ENCODE measurements at regions not wholly inside any gene's neighbourhood (a gene's known extent, or its start where the extent isn't known, plus 50 kb on each side); places are given as distances from the start of the nearest gene placed in this dataset.
"Not testable (repeated sequence)": the region's sequence is repeated elsewhere in the genome, so short reads cannot be mapped to it uniquely, and the experiment has no call there.

DNA sequence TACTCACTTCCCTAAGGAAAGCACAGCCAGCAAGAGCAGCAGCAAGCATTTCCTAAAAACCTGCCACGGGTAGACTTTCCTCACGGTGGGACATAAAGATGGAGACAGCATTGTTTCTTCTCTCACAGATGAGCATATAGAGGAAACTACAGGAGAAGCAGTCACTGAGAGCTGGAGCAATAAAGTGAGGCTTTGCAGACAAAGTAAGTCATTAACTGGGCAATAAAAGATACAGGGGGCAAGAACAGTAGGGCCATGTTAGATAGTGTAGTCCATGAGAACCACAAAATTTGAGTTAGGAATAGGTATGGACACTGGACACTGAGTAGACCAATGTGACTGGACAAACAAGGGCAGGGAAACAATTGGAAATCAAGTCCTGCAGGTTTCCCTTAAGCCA, 240.1 kb upstream of the NFIA start:
- dilution Hi-C loops (cut with MboI; ENCODE audit: extremely low pct_ligation_motif_present, low sequenced_read_pairs): no loop called here
- Histone ChIP-seq H3K27me3 (ENCODE audit: control insufficient read depth, extremely low read depth, insufficient read depth, low read length) (no peaks in the 10 kb centered on the region), H3K9ac (ENCODE audit: control insufficient read depth, extremely low read depth, insufficient read depth, low read length) (no peak overlapping the region), H3K79me2 (ENCODE audit: control insufficient read depth, insufficient read depth, low read length) (no peaks in the 10 kb centered on the region), H3K36me3 (ENCODE audit: control insufficient read depth in 2 of 2, extremely low read depth in 1 of 2, insufficient read depth in 2 of 2, low read length in 2 of 2) (no peaks in the 10 kb centered on the region), H3K9me1 (ENCODE audit: control insufficient read depth, extremely low read depth, insufficient read depth, low read length) (no peaks in the 10 kb centered on the region), H3K4me3 (ENCODE audit: control insufficient read depth in 2 of 3, extremely low read depth in 1 of 3, insufficient read depth in 2 of 3, low read depth in 1 of 3, low read length in 3 of 3) (no peak overlapping the region), H3K27ac (ENCODE audit: control insufficient read depth, insufficient read depth, low read length) (no peak overlapping the region), H4K20me1 (ENCODE audit: control insufficient read depth, extremely low read depth, insufficient read depth, low read length) (no peaks in the 10 kb centered on the region), H3K9me3 (ENCODE audit: control insufficient read depth, low read depth, low read length) (no peaks in the 10 kb centered on the region), H3K4me2 (ENCODE audit: control insufficient read depth, extremely low read depth, insufficient read depth, low read depth, low read length) (no peak overlapping the region), H3K4me1 (ENCODE audit: control insufficient read depth, extremely low read depth, insufficient read depth, low read length) (no peaks in the 10 kb centered on the region), H2AFZ (ENCODE audit: control insufficient read depth, low read length) (no peak overlapping the region)
- TF ChIP-seq, protein P1, sequence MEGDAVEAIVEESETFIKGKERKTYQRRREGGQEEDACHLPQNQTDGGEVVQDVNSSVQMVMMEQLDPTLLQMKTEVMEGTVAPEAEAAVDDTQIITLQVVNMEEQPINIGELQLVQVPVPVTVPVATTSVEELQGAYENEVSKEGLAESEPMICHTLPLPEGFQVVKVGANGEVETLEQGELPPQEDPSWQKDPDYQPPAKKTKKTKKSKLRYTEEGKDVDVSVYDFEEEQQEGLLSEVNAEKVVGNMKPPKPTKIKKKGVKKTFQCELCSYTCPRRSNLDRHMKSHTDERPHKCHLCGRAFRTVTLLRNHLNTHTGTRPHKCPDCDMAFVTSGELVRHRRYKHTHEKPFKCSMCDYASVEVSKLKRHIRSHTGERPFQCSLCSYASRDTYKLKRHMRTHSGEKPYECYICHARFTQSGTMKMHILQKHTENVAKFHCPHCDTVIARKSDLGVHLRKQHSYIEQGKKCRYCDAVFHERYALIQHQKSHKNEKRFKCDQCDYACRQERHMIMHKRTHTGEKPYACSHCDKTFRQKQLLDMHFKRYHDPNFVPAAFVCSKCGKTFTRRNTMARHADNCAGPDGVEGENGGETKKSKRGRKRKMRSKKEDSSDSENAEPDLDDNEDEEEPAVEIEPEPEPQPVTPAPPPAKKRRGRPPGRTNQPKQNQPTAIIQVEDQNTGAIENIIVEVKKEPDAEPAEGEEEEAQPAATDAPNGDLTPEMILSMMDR (optimal IDR thresholded peaks at IDR 0.05 in 1 of 3, IDR thresholded peaks at IDR 0.05 in 1 of 3, conservative IDR thresholded peaks at IDR 0.05 in 1 of 3; ENCODE audit: extremely low read depth in 1 of 3, insufficient read depth in 2 of 3, low read length in 3 of 3): no peak
- TF ChIP-seq EZH2 (IDR thresholded peaks at IDR 0.05; ENCODE audit: low read length): no peak
- no peak for DNase-seq (ENCODE audit: low read depth, low spot score)
- no peak for FAIRE-seq

DNA sequence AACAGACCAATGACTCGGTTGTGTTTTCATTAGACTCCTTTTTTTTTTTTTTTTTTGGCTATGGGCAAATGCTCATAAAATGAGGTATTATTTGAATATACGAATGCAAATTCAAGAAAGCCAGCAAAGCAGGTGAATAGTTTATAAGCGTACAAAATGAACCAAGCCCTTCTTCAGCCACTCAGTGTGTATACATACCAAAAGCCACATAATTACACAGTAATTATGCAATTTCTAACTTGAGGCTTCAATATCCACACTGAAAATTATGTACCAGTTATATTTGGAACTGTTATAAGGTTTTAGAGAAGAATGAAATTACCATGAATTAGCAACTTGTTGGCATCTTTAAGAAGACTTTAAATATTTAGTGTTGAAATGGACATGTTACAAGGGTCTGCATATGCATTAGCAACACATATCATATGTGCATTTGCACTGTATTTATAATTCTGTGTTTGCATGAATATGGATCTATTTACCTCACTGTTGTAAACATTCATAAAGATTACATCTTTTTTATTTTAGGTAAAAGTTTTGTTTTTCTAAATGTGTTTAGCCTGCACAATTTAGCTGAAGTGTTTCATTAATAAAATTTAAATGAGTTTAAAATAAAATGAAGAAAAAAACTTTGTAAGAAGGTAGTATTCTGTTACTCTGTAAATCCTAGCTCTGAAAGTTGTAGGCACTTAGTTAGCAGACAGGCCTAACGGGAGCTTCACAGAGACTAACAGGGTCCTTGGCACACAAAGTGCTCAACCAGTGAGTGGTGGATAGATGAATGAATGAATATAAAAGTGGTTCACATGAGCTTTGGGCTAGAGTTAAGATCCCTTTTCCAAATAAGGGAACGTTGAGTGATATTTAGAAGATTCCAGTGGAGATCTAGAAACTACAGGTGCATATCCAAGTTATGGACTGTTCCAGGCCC, 241.0 kb upstream of the NFIA start:
- Histone ChIP-seq H3K79me2 (ENCODE audit: control insufficient read depth, insufficient read depth, low read length) (no peaks in the 10 kb centered on the region), H3K9me1 (ENCODE audit: control insufficient read depth, extremely low read depth, insufficient read depth, low read length) (no peaks in the 10 kb centered on the region), H4K20me1 (ENCODE audit: control insufficient read depth, extremely low read depth, insufficient read depth, low read length) (no peaks in the 10 kb centered on the region), H3K27me3 (ENCODE audit: control insufficient read depth, extremely low read depth, insufficient read depth, low read length) (no peaks in the 10 kb centered on the region), H3K27ac (ENCODE audit: control insufficient read depth, insufficient read depth, low read length) (no peak overlapping the region), H3K36me3 (ENCODE audit: control insufficient read depth in 2 of 2, extremely low read depth in 1 of 2, insufficient read depth in 2 of 2, low read length in 2 of 2) (no peaks in the 10 kb centered on the region), H2AFZ (ENCODE audit: control insufficient read depth, low read length) (no peak overlapping the region), H3K9ac (ENCODE audit: control insufficient read depth, extremely low read depth, insufficient read depth, low read length) (no peak overlapping the region), H3K4me2 (ENCODE audit: control insufficient read depth, extremely low read depth, insufficient read depth, low read depth, low read length) (no peak overlapping the region), H3K9me3 (ENCODE audit: control insufficient read depth, low read depth, low read length) (no peaks in the 10 kb centered on the region), H3K4me1 (ENCODE audit: control insufficient read depth, extremely low read depth, insufficient read depth, low read length) (no peaks in the 10 kb centered on the region), H3K4me3 (ENCODE audit: control insufficient read depth in 2 of 3, extremely low read depth in 1 of 3, insufficient read depth in 2 of 3, low read depth in 1 of 3, low read length in 3 of 3) (no peak overlapping the region)
- no peak for TF ChIP-seq EZH2 (IDR thresholded peaks at IDR 0.05; ENCODE audit: low read length)
- TF ChIP-seq, protein P1 (optimal IDR thresholded peaks at IDR 0.05 in 1 of 3, IDR thresholded peaks at IDR 0.05 in 1 of 3, conservative IDR thresholded peaks at IDR 0.05 in 1 of 3; ENCODE audit: extremely low read depth in 1 of 3, insufficient read depth in 2 of 3, low read length in 3 of 3): no peak
- dilution Hi-C loops (cut with MboI; ENCODE audit: extremely low pct_ligation_motif_present, low sequenced_read_pairs): no loop called here
- FAIRE-seq (no peak), DNase-seq (ENCODE audit: low read depth, low spot score) (no peak)

DNA sequence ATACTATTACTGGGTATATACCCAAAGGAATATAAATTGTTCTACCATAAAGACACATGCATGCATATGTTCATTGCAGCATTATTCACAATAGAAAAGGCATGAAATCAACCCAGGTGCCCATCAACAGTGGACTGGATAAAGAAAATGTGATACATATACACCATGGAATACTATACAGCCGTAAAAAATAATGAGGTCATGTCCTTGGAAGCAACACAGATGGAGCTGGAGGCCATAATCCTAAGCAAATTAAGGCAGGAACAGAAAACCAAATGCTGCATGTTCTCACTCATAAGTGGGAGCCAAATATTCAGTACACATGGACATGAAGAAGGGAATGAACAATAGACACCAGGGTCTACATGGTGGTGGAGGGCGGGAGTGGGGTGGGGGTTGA, 241.9 kb upstream of the NFIA start:
- H4K20me1 ChIP-seq (ENCODE audit: control insufficient read depth, extremely low read depth, insufficient read depth, low read length); H3K27ac ChIP-seq (ENCODE audit: control insufficient read depth, insufficient read depth, low read length); H3K9me1 ChIP-seq (ENCODE audit: control insufficient read depth, extremely low read depth, insufficient read depth, low read length); H3K4me2 ChIP-seq (ENCODE audit: control insufficient read depth, extremely low read depth, insufficient read depth, low read depth, low read length); H3K9me3 ChIP-seq (ENCODE audit: control insufficient read depth, low read depth, low read length); H2AFZ ChIP-seq (ENCODE audit: control insufficient read depth, low read length); FAIRE-seq; DNase-seq (ENCODE audit: low read depth, low spot score); H3K9ac ChIP-seq (ENCODE audit: control insufficient read depth, extremely low read depth, insufficient read depth, low read length); H3K4me1 ChIP-seq (ENCODE audit: control insufficient read depth, extremely low read depth, insufficient read depth, low read length); dilution Hi-C loops (cut with MboI; ENCODE audit: extremely low pct_ligation_motif_present, low sequenced_read_pairs); H3K79me2 ChIP-seq (ENCODE audit: control insufficient read depth, insufficient read depth, low read length); H3K36me3 ChIP-seq (ENCODE audit: control insufficient read depth in 2 of 2, extremely low read depth in 1 of 2, insufficient read depth in 2 of 2, low read length in 2 of 2); H3K4me3 ChIP-seq (ENCODE audit: control insufficient read depth in 2 of 3, extremely low read depth in 1 of 3, insufficient read depth in 2 of 3, low read depth in 1 of 3, low read length in 3 of 3); H3K27me3 ChIP-seq (ENCODE audit: control insufficient read depth, extremely low read depth, insufficient read depth, low read length): not testable (repeated sequence)

Data from keratinocyte (primary cell).